Esophagus squamous epithelium (tissue), 5 donors: ENCODE measurements at regions not wholly inside any gene's neighbourhood (a gene's known extent, or its start where the extent isn't known, plus 50 kb on each side); places are given as distances from the start of the nearest gene placed in this dataset.

ENCODE experiments used
- DNase-seq: peaks from one replicate; lab custom pipeline; 2025; lab: John Stamatoyannopoulos, UW
- H3K27ac ChIP-seq, 4 donors: fragments of 200-600 bp; sonication (generic); one replicate each; pipeline ENCODE4 v1.5.1; 2016 to 2019; ENCODE audit warnings: mild to moderate bottlenecking in 1 of 4
- H3K27me3 ChIP-seq, 4 donors: fragments of 200-600 bp; sonication (generic); 1 replicate in 3 of 4; 2 replicates in 1 of 4; pipeline versions ENCODE4 v1.5.1 to v1.6.0; 2017 to 2021; ENCODE audit warnings: antibody characterized with exemption in 1 of 4
- H3K36me3 ChIP-seq, 3 donors: fragments of 200-600 bp; sonication (generic); one replicate each; pipeline ENCODE4 v1.5.1; 2016 to 2019
- H3K4me1 ChIP-seq, 3 donors: fragments of 200-600 bp; sonication (generic); one replicate each; pipeline ENCODE4 v1.5.1; 2017 to 2019
- H3K4me3 ChIP-seq, 4 donors: fragments of 200-600 bp; sonication (generic); 1 replicate in 3 of 4; 2 replicates in 1 of 4; pipeline ENCODE4 v1.5.1; 2016 to 2019; ENCODE audit warnings: mild to moderate bottlenecking in 2 of 4, moderate library complexity in 1 of 4
- H3K9me3 ChIP-seq, 3 donors: fragments of 200-600 bp; sonication (generic); one replicate each; pipeline ENCODE4 v1.5.1; 2016 to 2019
- CTCF ChIP-seq, 6 experiments: fragments of 450-650 bp in 4 of 6; fragments of 200-600 bp in 2 of 6; sonication (generic) in 2 of 6; IDR thresholded peaks; one replicate each; pipeline ENCODE4 v1.5.1; 2016 to 2019; ENCODE audit warnings: antibody characterized with exemption in 6 of 6, mild to moderate bottlenecking in 4 of 6, moderate library complexity in 4 of 6
- POLR2A ChIP-seq, 4 donors: fragments of 450-650 bp; IDR thresholded peaks; one replicate each; pipeline ENCODE4 v1.6.1; 2017; ENCODE audit warnings: antibody characterized with exemption in 4 of 4, mild to moderate bottlenecking in 4 of 4, moderate library complexity in 3 of 4
- WGBS, 2 donors: methylation state at CpG; one replicate each; pipeline ENCODE4 v1.1.5; 2018; 5-methylcytosine and 5-hydroxymethylcytosine counted together
- intact Hi-C: fragments of 100-400 bp; cut with DNase I; formaldehyde crosslinking; loops from one replicate; pipeline ENCODE4 v1.15.0; 2022
- donor health status: DM: yes; HTN: yes; CAD: no.

- H3K4me3 ChIP-seq, result no peak overlapping the region
- peaks cover 0 to 2% (median 0%) of the 10 kb centered on the region in 4 donors for H3K27me3 ChIP-seq
- intact Hi-C loops, result loop anchor here (5.0 kb wide), 1 partner anchor 1184 kb away; no protein-coding TSS in a partner anchor
- no peaks in the 10 kb centered on the region for H3K9me3 ChIP-seq
- peaks cover 0 to 8% (median 3%) of the 10 kb centered on the region in 3 donors for H3K4me1 ChIP-seq
- no peak overlapping the region for H3K27ac ChIP-seq
- no peak for DNase-seq
- H3K36me3 ChIP-seq, result no peaks in the 10 kb centered on the region
- TF ChIP-seq POLR2A (IDR thresholded peaks at IDR 0.05) (no peak), CTCF (IDR thresholded peaks at IDR 0.05) (no peak)
- WGBS, 2 donors, result 88 to 95% methylated on average over 4 to 5 of the region's 8 CpGs
Measured at GRCh38 chr9:89698411-89699005, 93.7 kb downstream of the GADD45G start.

GRCh38 chr9:89699646-89700045 is 94.8 kb downstream of the GADD45G start:
- intact Hi-C loops, result loop anchor here (5.0 kb wide), 1 partner anchor 1183 kb away; no protein-coding TSS in a partner anchor
- Histone ChIP-seq H3K27ac (no peak overlapping the region), H3K36me3 (no peaks in the 10 kb centered on the region), H3K4me3 (no peak overlapping the region), H3K4me1 (peaks cover 0 to 8% (median 3%) of the 10 kb centered on the region in 3 donors), H3K9me3 (no peaks in the 10 kb centered on the region), H3K27me3 (peaks cover 0 to 2% (median 0%) of the 10 kb centered on the region in 4 donors)
- no peak for DNase-seq
- 83 to 88% methylated on average over 11 of the region's 11 CpGs for WGBS, 2 donors
- no peak for TF ChIP-seq CTCF (IDR thresholded peaks at IDR 0.05)
- TF ChIP-seq POLR2A (IDR thresholded peaks at IDR 0.05), result no peak

- H3K36me3 ChIP-seq, result no peaks in the 10 kb centered on the region
- TF ChIP-seq POLR2A (IDR thresholded peaks at IDR 0.05), result no peak
- no peak for TF ChIP-seq CTCF (IDR thresholded peaks at IDR 0.05)
- H3K9me3 ChIP-seq, result no peaks in the 10 kb centered on the region
- H3K4me1 ChIP-seq, result peaks cover 0 to 8% (median 3%) of the 10 kb centered on the region in 3 donors
- H3K27ac ChIP-seq, result no peak overlapping the region
- H3K4me3 ChIP-seq, result no peak overlapping the region
- WGBS, 2 donors, result 29 to 34% methylated on average over 8 to 9 of the region's 14 CpGs
- peaks cover 0 to 2% (median 0%) of the 10 kb centered on the region in 4 donors for H3K27me3 ChIP-seq
- intact Hi-C loops, result no loop called here
- DNase-seq, result no peak
Measured at GRCh38 chr9:89701221-89701798, 96.5 kb downstream of the GADD45G start.

GRCh38 chr9:89702401-89702800 is 97.6 kb downstream of the GADD45G start:
- 94 to 95% methylated on average over 3 of the region's 3 CpGs for WGBS, 2 donors
- no peak for TF ChIP-seq CTCF (IDR thresholded peaks at IDR 0.05)
- no peak for TF ChIP-seq POLR2A (IDR thresholded peaks at IDR 0.05)
- Histone ChIP-seq H3K27ac (no peak overlapping the region), H3K4me3 (no peak overlapping the region), H3K27me3 (peaks cover 0 to 2% (median 0%) of the 10 kb centered on the region in 4 donors), H3K36me3 (no peaks in the 10 kb centered on the region), H3K9me3 (no peaks in the 10 kb centered on the region), H3K4me1 (peaks cover 0 to 8% (median 3%) of the 10 kb centered on the region in 3 donors)
- no peak for DNase-seq
- intact Hi-C loops, result no loop called here

GRCh38 chr9:89705651-89706050 is 100.8 kb downstream of the GADD45G start:
- no peak for DNase-seq
- H3K36me3 ChIP-seq, result no peaks in the 10 kb centered on the region
- no peak for TF ChIP-seq POLR2A (IDR thresholded peaks at IDR 0.05)
- TF ChIP-seq CTCF (IDR thresholded peaks at IDR 0.05), result no peak
- intact Hi-C loops, result no loop called here
- no peaks in the 10 kb centered on the region for H3K9me3 ChIP-seq
- peaks cover 0 to 13% (median 3%) of the 10 kb centered on the region in 3 donors for H3K4me1 ChIP-seq
- peaks cover 0 to 2% (median 0%) of the 10 kb centered on the region in 4 donors for H3K27me3 ChIP-seq
- no peak overlapping the region for H3K4me3 ChIP-seq
- H3K27ac ChIP-seq, result no peak overlapping the region
- WGBS, 2 donors, result 0% methylated on average over 1 of the region's 1 CpG
